HepG2 (cell line): ENCODE measurements at regions not wholly inside any gene's neighbourhood (a gene's known extent, or its start where the extent isn't known, plus 50 kb on each side); places are given as distances from the start of the nearest gene placed in this dataset.

Experiments
- ATAC-seq: fragments of 200-7000 bp; cut with Tn5 transposase; 3 replicates; pipeline ENCODE4 v1.9.1; 2020; ENCODE audit warnings: mild to moderate bottlenecking, moderate library complexity
- BruUV-seq: library from RNA; stranded (reverse); fragments of 400-500 nt; replicated peaks from 2 replicates; lab custom pipeline; 2021; lab: Mats Ljungman, UMichigan
- CTCF ChIA-PET: fragments of 300-600 bp; formaldehyde crosslinking; extraction: SDS; loops from one replicate; lab custom pipeline; 2021; ENCODE audit warnings: low total read pairs, inconsistent platforms, low intra/inter-chr PET ratio; lab: Yijun Ruan, JAX
- POLR2A ChIA-PET: fragments of 350-600 bp; sonication (Branson Sonifier 250); formaldehyde crosslinking; loops from one replicate; lab custom pipeline; 2020; ENCODE audit warnings: antibody characterized with exemption, inconsistent platforms; lab: Yijun Ruan, JAX
- DNase-seq: peaks from one replicate; pipeline ENCODE4 v3.0.0-alpha.2; 2015; ENCODE audit warnings: low spot score
- FAIRE-seq: peaks from 3 replicates; lab custom pipeline; 2011; peaks lifted over from hg19 to GRCh38; lab: Jason Lieb, UNC
- H2AFZ ChIP-seq: one replicate; pipeline ENCODE4 v1.6.1; 2011; ENCODE audit warnings: low read length, inconsistent platforms
- H3K27ac ChIP-seq: fragments of 300-600 bp; 3 replicates; pipeline ENCODE4 v1.8.0; 2011; ENCODE audit warnings: mixed run types, mild to moderate bottlenecking, mixed read lengths, low read length, inconsistent platforms; ENCODE audit not compliant: insufficient read depth; ENCODE audit errors: extremely low read length
- H3K27me3 ChIP-seq, 2 experiments: fragments of 200-600 bp in 1 of 2; 2 replicates in 1 of 2; 3 replicates in 1 of 2; pipeline versions ENCODE4 v1.6.0 to v1.8.0; 2011; ENCODE audit warnings: low read length in 2 of 2, mild to moderate bottlenecking in 2 of 2, moderate library complexity in 2 of 2, inconsistent platforms in 1 of 2; ENCODE audit not compliant: insufficient read depth in 2 of 2, control insufficient read depth in 1 of 2
- H3K36me3 ChIP-seq, 2 experiments: fragments of 200-600 bp in 1 of 2; replicated peaks in 1 of 2; 2 replicates in 1 of 2; 3 replicates in 1 of 2; pipeline versions ENCODE4 v1.5.1 to v1.8.0; 2011; ENCODE audit warnings: low read length in 2 of 2, inconsistent platforms in 1 of 2; ENCODE audit not compliant: insufficient read depth in 2 of 2, control insufficient read depth in 1 of 2
- H3K4me1 ChIP-seq: 2 replicates; pipeline ENCODE4 v1.5.1; 2012; ENCODE audit warnings: low read length, inconsistent platforms; ENCODE audit not compliant: insufficient read depth
- H3K4me2 ChIP-seq: 2 replicates; pipeline ENCODE4 v1.6.0; 2011; ENCODE audit warnings: low read depth, low read length, inconsistent platforms
- H3K4me3 ChIP-seq, 3 experiments: fragments of 200-600 bp in 1 of 3; sonication (generic), shearing (Covaris generic) in 1 of 3; replicated peaks in 1 of 3; 2 replicates each; pipeline ENCODE4 v1.5.1; 2011 to 2016; ENCODE audit warnings: low read length in 3 of 3, inconsistent platforms in 2 of 3, low read depth in 2 of 3, mild to moderate bottlenecking in 2 of 3, control low read depth in 1 of 3, mixed read lengths in 1 of 3; ENCODE audit not compliant: insufficient read depth in 1 of 3
- H3K79me2 ChIP-seq: one replicate; pipeline ENCODE4 v1.6.1; 2011; ENCODE audit warnings: low read length, inconsistent platforms; ENCODE audit not compliant: insufficient read depth
- H3K9ac ChIP-seq: 2 replicates; pipeline ENCODE4 v1.6.0; 2011; ENCODE audit warnings: mild to moderate bottlenecking, low read depth, low read length, inconsistent platforms; ENCODE audit not compliant: insufficient read depth
- H3K9me3 ChIP-seq: 2 replicates; pipeline ENCODE4 v1.5.1; 2012; ENCODE audit warnings: mild to moderate bottlenecking, low read length
- H4K20me1 ChIP-seq: 2 replicates; pipeline ENCODE4 v1.6.0; 2011; ENCODE audit warnings: inconsistent platforms, mild to moderate bottlenecking, low read length, moderate library complexity; ENCODE audit not compliant: insufficient read depth
- CEBPB ChIP-seq: IDR thresholded peaks from 2 replicates; pipeline ENCODE4 v1.6.1; 2011; ENCODE audit warnings: low read depth, low read length, improper control_type of control experiment, borderline replicate concordance
- MAFF ChIP-seq: IDR thresholded peaks from 2 replicates; pipeline ENCODE4 v1.6.1; 2011; ENCODE audit warnings: low read depth, low read length, improper control_type of control experiment
- MAFK ChIP-seq, 2 experiments: IDR thresholded peaks in 1 of 2; conservative IDR thresholded peaks in 1 of 2; 2 replicates each; pipeline ENCODE4 v1.6.1; 2011; ENCODE audit warnings: improper control_type of control experiment in 2 of 2, low read length in 2 of 2
- MEIS1 ChIP-seq: sonication (generic); formaldehyde crosslinking; IDR thresholded peaks from 2 replicates; pipeline ENCODE4 v1.9.0; 2021; ENCODE audit warnings: mild to moderate bottlenecking, missing genetic modification reagents, moderate library complexity, borderline replicate concordance
- ZNF782 ChIP-seq: sonication (generic); formaldehyde crosslinking; IDR thresholded peaks from 2 replicates; pipeline ENCODE4 v1.4.0; 2020; ENCODE audit warnings: missing genetic modification reagents, mild to moderate bottlenecking, borderline replicate concordance
- WGBS: methylation state at CpG from one replicate; pipeline ENCODE4 v1.1.6; 2017; ENCODE audit warnings: low lambda C conversion rate; 5-methylcytosine and 5-hydroxymethylcytosine counted together
- in situ Hi-C: cut with HindIII; loops from 2 replicates; pipeline ENCODE4 v1.10.0; 2017; ENCODE audit warnings: low pct_unique_long_range_greater_than_20kb; ENCODE audit not compliant: extremely low pct_ligation_motif_present
- intact Hi-C: fragments of 100-400 bp; cut with micrococcal nuclease; formaldehyde crosslinking; loops from one replicate; pipeline ENCODE4 v1.10.0; 2022; ENCODE audit not compliant: unreplicated experiment

DNA sequence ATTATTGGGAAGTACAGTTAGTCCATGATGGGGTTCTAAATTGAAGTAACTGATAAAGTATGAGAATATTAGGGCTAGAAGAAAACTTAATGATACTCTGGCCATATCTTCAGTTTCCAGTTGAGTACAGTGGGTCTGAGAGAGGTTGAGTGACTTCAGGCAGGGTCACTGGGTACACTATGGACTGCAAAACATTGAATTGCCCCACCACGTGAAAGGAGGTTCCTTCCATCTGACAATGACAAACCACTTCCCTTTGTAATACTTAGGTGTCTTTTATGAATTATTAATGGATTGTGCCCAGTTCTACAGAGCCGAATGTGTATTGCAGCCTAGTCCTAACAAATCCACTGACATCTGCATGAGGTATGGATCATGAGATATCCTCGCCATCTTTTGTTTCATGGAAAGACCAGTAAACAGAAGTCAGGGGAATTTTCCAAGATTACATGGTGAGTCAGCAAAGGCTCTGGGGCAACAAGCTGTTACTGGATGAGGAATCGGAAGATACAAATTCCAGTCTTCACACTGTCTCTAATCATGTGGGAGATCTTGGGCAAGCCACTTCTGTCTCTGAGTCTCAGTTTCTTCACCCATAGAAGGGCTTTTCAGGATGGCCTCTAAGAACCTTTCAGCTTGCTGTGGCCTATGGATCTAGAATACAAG lies 66.5 kb upstream of the BCL6 start:
- ATAC-seq: no peak
- Histone ChIP-seq H3K4me2 (no peak overlapping the region), H3K9ac (no peak overlapping the region), H2AFZ (no peak overlapping the region), H3K9me3 (no peaks in the 10 kb centered on the region), H3K4me1 (peaks cover 50% of the 10 kb centered on the region), H3K79me2 (no peaks in the 10 kb centered on the region), H3K36me3 (no peaks in the 10 kb centered on the region), H3K27me3 (peaks cover 0 to 1% of the 10 kb centered on the region in 2 experiments; a peak in 1 of 5 replicates), H3K27ac (no peak overlapping the region), H3K4me3 (no peak overlapping the region), H4K20me1 (no peaks in the 10 kb centered on the region)
- BruUV-seq: no TSS peak
- intact Hi-C loops: loop anchor here (1.0 to 2.0 kb wide), 2 partner anchors 40 to 61 kb away; no protein-coding TSS in a partner anchor
- FAIRE-seq: peak; percentile 26
- WGBS: 54% methylated on average over 4 of the region's 4 CpGs
- ChIA-PET POLR2A (no interaction called here), CTCF (no interaction called here)
- TF ChIP-seq MAFK (conservative IDR thresholded peaks at IDR 0.05 in 1 of 2, IDR thresholded peaks at IDR 0.05 in 1 of 2; ENCODE audit: low read length in 2 of 2) (peak in 1 of 2 experiments; percentile 8; a peak in 1 of 4 replicates), MEIS1 (CRISPR knock-in tag) (no peak), MAFF (0 out of 2 replicates have a peak, but pooled peaks have one; percentile 15)
- in situ Hi-C loops: no loop called here
- DNase-seq: no peak

DNA sequence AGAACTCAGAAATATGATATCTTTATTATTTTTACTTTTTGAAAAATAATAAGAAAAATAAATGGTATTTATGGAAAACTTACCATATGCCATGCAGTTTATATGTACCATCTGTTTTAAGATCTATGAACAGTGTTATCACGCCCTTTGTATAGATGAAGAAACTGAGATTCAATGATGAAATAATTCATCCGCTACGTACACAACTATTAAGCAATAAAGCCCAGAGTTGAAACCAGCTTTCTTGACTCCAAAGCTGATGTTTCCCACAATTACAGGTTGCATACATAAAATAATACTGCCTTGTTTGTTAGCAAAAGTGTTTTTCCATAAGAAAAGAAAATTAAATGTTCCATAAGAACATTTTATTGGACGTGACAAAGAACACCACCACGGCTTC lies 67.2 kb upstream of the BCL6 start:
- POLR2A ChIA-PET: no interaction called here
- H4K20me1 ChIP-seq: no peaks in the 10 kb centered on the region
- peaks cover 50% of the 10 kb centered on the region for H3K4me1 ChIP-seq
- CTCF ChIA-PET: no interaction called here
- no peaks in the 10 kb centered on the region for H3K9me3 ChIP-seq
- in situ Hi-C loops: no loop called here
- no peaks in the 10 kb centered on the region; a peak in 1 of 5 replicates for H3K27me3 ChIP-seq
- no TSS peak for BruUV-seq
- DNase-seq: no peak
- H3K4me2 ChIP-seq: no peak overlapping the region
- ATAC-seq: no peak
- no peaks in the 10 kb centered on the region for H3K79me2 ChIP-seq
- TF ChIP-seq CEBPB (0 out of 2 replicates have a peak, but pooled peaks have one; percentile 37), ZNF782 (CRISPR knock-in tag) (no peak)
- no peak overlapping the region for H2AFZ ChIP-seq
- H3K9ac ChIP-seq: no peak overlapping the region
- intact Hi-C loops: loop anchor here (1.0 kb wide), 1 partner anchor 39 kb away; no protein-coding TSS in a partner anchor
- 84% methylated on average over 5 of the region's 5 CpGs for WGBS
- H3K4me3 ChIP-seq: no peak overlapping the region
- no peak for FAIRE-seq
- H3K27ac ChIP-seq: no peak overlapping the region
- no peaks in the 10 kb centered on the region for H3K36me3 ChIP-seq
